Heart left ventricle (tissue), 16 donors: ENCODE measurements at regions not wholly inside any gene's neighbourhood (a gene's known extent, or its start where the extent isn't known, plus 50 kb on each side); places are given as distances from the start of the nearest gene placed in this dataset.

Experiments used
- ATAC-seq, 4 donors: fragments of 200-7000 bp; cut with Tn5 transposase; one replicate each; pipeline ENCODE4 v1.9.1; 2020 to 2022; ENCODE audit warnings: moderate library complexity in 4 of 4, mild to moderate bottlenecking in 3 of 4, moderate number of reproducible peaks in 1 of 4
- DNase-seq, 5 donors: peaks; one replicate each; pipeline ENCODE4 v3.0.0-alpha.2; 2020
- H3K27ac ChIP-seq, 12 donors: fragments of 200-600 bp; sonication (generic) in 4 of 12; one replicate each; pipeline versions ENCODE4 v1.5.0 to v1.8.0; 2016 to 2022; ENCODE audit warnings: mild to moderate bottlenecking in 2 of 12
- H3K27me3 ChIP-seq, 9 donors: fragments of 200-600 bp; sonication (generic) in 2 of 9; one replicate each; pipeline versions ENCODE4 v1.5.1 to v1.8.0; 2016 to 2022; ENCODE audit warnings: mild to moderate bottlenecking in 3 of 9
- H3K36me3 ChIP-seq, 9 donors: fragments of 200-600 bp; sonication (generic) in 2 of 9; one replicate each; pipeline versions ENCODE4 v1.5.0 to v1.8.0; 2018 to 2022; ENCODE audit warnings: mild to moderate bottlenecking in 2 of 9
- H3K4me1 ChIP-seq, 12 donors: fragments of 200-600 bp; sonication (generic) in 4 of 12; one replicate each; pipeline versions ENCODE4 v1.5.0 to v1.8.0; 2016 to 2022; ENCODE audit warnings: mild to moderate bottlenecking in 3 of 12
- H3K4me3 ChIP-seq, 12 donors: fragments of 200-600 bp; sonication (generic) in 4 of 12; one replicate each; pipeline versions ENCODE4 v1.5.0 to v1.8.0; 2017 to 2022; ENCODE audit warnings: mild to moderate bottlenecking in 9 of 12, moderate library complexity in 4 of 12
- H3K9me3 ChIP-seq, 12 donors: fragments of 200-600 bp; sonication (generic) in 4 of 12; one replicate each; pipeline versions ENCODE4 v1.5.0 to v1.8.0; 2016 to 2022; ENCODE audit warnings: mild to moderate bottlenecking in 1 of 12
- POLR2A ChIP-seq, 2 donors: fragments of 450-650 bp; IDR thresholded peaks; one replicate each; pipeline ENCODE4 v1.6.1; 2017; ENCODE audit warnings: antibody characterized with exemption in 2 of 2, mild to moderate bottlenecking in 2 of 2, moderate library complexity in 2 of 2
- WGBS, 4 donors: extraction: QIAGEN DNeasy Blood & Tissue Kit in 2 of 4; methylation state at CpG; one replicate each; pipeline versions ENCODE4 v1.1.5 to v1.1.7; 2013 to 2018; 5-methylcytosine and 5-hydroxymethylcytosine counted together
- intact Hi-C, 10 donors: fragments of 100-400 bp; cut with DNase I; formaldehyde crosslinking; loops; one replicate each; pipeline versions ENCODE4 v1.11.1 to v1.14.2; 2022
- TF ChIP-seq, protein P1 (sequence below), 12 donors: fragments of 200-600 bp; sonication (generic) in 4 of 12; IDR thresholded peaks; one replicate each; pipeline versions ENCODE4 v1.5.0 to v1.8.0; 2018 to 2022; ENCODE audit warnings: antibody characterized with exemption in 12 of 12, mild to moderate bottlenecking in 5 of 12
- donor health status: ischemic (EF 13 %, LVEDD 7.1; RV severe dilation, severe dysfunction).
- donor health status: healthy with polysubstance abuse.
- donor health status: DM: no; HTN: yes; CAD: no.
- donor health status: DM: no; HTN: no; CAD: no.
- donor health status: ischemic (EF 25% LVEDD 6.9; RV normal size, moderate dysfunction).
- donor health status: ischemic (EF 25% LVEDD 5.7; RV mildly dilated, moderate dysfunction).
- donor health status: healthy.
- donor health status: DM: yes; HTN: yes; CAD: no.
- donor health status: ischemic (EF 35%, LVEDD 5.7; RV mildly dilated, moderate dysfunction).
- donor health status: nonischemic (EF 11% LVEDD 7.7; RV severe dilation, severe dysfunction).
- donor health status: DM: yes; HTN: yes; CAD: no.
- donor health status: PGD.
- donor health status: ischemic (EF 29% LVEDD 5.4; RV normal size, mild dysfunction).
- donor health status: nonischemic (EF 23%, LVEDD 6.1; RV moderate dilation, normal function).

GRCh38 chr6:3584606-3585005, 127.8 kb upstream of the SLC22A23 start:
- 58 to 74% (median 62%) methylated on average over 4 of the region's 4 CpGs for WGBS, 4 donors
- no peak overlapping the region for H3K4me3 ChIP-seq
- H3K4me1 ChIP-seq, result peaks cover 0 to 8% (median 0%) of the 10 kb centered on the region in 12 donors
- intact Hi-C loops, result no loop called here
- H3K27me3 ChIP-seq, result peaks cover 0 to 11% (median 0%) of the 10 kb centered on the region in 9 donors
- ATAC-seq (no peak), DNase-seq (no peak)
- TF ChIP-seq, protein P1, sequence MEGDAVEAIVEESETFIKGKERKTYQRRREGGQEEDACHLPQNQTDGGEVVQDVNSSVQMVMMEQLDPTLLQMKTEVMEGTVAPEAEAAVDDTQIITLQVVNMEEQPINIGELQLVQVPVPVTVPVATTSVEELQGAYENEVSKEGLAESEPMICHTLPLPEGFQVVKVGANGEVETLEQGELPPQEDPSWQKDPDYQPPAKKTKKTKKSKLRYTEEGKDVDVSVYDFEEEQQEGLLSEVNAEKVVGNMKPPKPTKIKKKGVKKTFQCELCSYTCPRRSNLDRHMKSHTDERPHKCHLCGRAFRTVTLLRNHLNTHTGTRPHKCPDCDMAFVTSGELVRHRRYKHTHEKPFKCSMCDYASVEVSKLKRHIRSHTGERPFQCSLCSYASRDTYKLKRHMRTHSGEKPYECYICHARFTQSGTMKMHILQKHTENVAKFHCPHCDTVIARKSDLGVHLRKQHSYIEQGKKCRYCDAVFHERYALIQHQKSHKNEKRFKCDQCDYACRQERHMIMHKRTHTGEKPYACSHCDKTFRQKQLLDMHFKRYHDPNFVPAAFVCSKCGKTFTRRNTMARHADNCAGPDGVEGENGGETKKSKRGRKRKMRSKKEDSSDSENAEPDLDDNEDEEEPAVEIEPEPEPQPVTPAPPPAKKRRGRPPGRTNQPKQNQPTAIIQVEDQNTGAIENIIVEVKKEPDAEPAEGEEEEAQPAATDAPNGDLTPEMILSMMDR (IDR thresholded peaks at IDR 0.05), result no peak
- TF ChIP-seq POLR2A (IDR thresholded peaks at IDR 0.05), result no peak
- no peak overlapping the region for H3K27ac ChIP-seq
- H3K9me3 ChIP-seq, result peaks cover 0 to 14% (median 7%) of the 10 kb centered on the region in 12 donors
- no peaks in the 10 kb centered on the region for H3K36me3 ChIP-seq

GRCh38 chr6:3581469-3581868, 124.6 kb upstream of the SLC22A23 start:
- no peaks in the 10 kb centered on the region for H3K9me3 ChIP-seq
- H3K27me3 ChIP-seq, result peaks cover 0 to 11% (median 0%) of the 10 kb centered on the region in 9 donors
- no peak for DNase-seq
- WGBS, 4 donors, result 92 to 94% (median 94%) methylated on average over 3 of the region's 3 CpGs
- no peak overlapping the region for H3K4me3 ChIP-seq
- intact Hi-C loops, result no loop called here
- H3K4me1 ChIP-seq, result peaks cover 0 to 8% (median 0%) of the 10 kb centered on the region in 12 donors
- H3K27ac ChIP-seq, result no peak overlapping the region
- H3K36me3 ChIP-seq, result no peaks in the 10 kb centered on the region
- no peak for TF ChIP-seq POLR2A (IDR thresholded peaks at IDR 0.05)
- TF ChIP-seq, protein P1 (IDR thresholded peaks at IDR 0.05), result no peak
- no peak for ATAC-seq

- intact Hi-C loops, result no loop called here
- TF ChIP-seq POLR2A (IDR thresholded peaks at IDR 0.05), result no peak
- TF ChIP-seq, protein P1 (IDR thresholded peaks at IDR 0.05), result no peak
- H3K4me3 ChIP-seq, result no peak overlapping the region
- H3K4me1 ChIP-seq, result peaks cover 0 to 8% (median 0%) of the 10 kb centered on the region in 12 donors
- WGBS, 4 donors, result 72 to 81% (median 77%) methylated on average over 13 of the region's 13 CpGs
- ATAC-seq (no peak), DNase-seq (no peak)
- H3K27me3 ChIP-seq, result peaks cover 0 to 11% (median 0%) of the 10 kb centered on the region in 9 donors
- no peaks in the 10 kb centered on the region for H3K36me3 ChIP-seq
- H3K27ac ChIP-seq, result no peak overlapping the region
- H3K9me3 ChIP-seq, result no peaks in the 10 kb centered on the region
These were observed 122.9 kb upstream of the SLC22A23 start for GRCh38 chr6:3579652-3580175.

DNA sequence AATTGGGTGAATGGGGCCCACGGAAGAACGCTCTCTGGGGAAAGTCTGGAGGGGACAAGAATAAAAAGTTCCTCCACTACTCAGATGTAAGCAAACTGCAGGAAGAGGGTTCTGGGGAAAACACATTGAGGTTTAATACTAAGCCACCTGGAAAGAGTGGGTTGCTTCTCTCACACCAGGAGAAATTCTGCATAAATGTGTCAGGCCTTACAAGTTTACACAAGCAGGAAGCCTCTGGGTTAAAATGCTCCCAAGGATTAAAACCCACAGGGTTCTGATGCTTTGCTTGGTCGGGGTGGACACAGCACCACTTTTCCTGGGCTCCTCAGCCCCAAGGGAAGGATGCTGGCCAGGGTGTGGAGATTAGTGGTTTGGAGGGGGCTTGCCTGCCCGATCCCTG, 122.1 kb upstream of the SLC22A23 start:
- H3K4me1 ChIP-seq, result peaks cover 0 to 3% (median 0%) of the 10 kb centered on the region in 12 donors
- no peaks in the 10 kb centered on the region for H3K9me3 ChIP-seq
- ATAC-seq, result no peak

More for the DNA sequence above, 122.1 kb upstream of the SLC22A23 start:
- intact Hi-C loops, result no loop called here
- Histone ChIP-seq H3K36me3 (no peaks in the 10 kb centered on the region), H3K4me3 (no peak overlapping the region), H3K27ac (no peak overlapping the region), H3K27me3 (peaks cover 0 to 11% (median 0%) of the 10 kb centered on the region in 9 donors)
- 77 to 90% (median 81%) methylated on average over 4 of the region's 4 CpGs for WGBS, 4 donors
- no peak for TF ChIP-seq POLR2A (IDR thresholded peaks at IDR 0.05)
- TF ChIP-seq, protein P1 (IDR thresholded peaks at IDR 0.05), result no peak
- no peak for DNase-seq
